ENCODE measurements at regions not wholly inside any gene's neighbourhood (a gene's known extent, or its start where the extent isn't known, plus 50 kb on each side); places are given as distances from the start of the nearest gene placed in this dataset.

DNA sequence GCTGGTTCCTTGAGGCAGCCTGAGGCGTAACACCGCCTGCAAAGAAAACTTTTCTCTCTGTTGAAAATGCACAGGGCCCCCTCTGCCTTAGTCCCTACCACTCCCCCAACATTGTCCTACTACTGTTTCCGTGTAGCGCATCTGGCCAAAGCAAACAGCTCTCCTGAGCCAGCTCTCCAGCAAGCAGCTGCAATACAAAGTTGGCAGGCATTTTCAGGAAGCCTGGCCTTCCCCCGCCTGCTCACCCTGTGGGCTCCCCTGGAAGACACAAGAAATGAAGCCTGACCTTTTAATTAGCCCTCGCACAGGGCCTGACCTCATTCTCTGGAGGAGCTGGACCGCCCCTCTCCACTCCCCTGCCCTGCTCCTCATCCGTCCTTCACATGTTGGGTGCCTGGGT, 66.7 kb downstream of the SOX9 start:
- Histone ChIP-seq H3K27me3 (no peaks in the 10 kb centered on the region), H3K36me3 (no peaks in the 10 kb centered on the region), H3K9me3 (no peaks in the 10 kb centered on the region), H3K4me3 (no peak overlapping the region), H3K4me1 (ENCODE audit: insufficient read depth) (no peaks in the 10 kb centered on the region), H3K27ac (no peak overlapping the region)
- TF ChIP-seq, protein P1, sequence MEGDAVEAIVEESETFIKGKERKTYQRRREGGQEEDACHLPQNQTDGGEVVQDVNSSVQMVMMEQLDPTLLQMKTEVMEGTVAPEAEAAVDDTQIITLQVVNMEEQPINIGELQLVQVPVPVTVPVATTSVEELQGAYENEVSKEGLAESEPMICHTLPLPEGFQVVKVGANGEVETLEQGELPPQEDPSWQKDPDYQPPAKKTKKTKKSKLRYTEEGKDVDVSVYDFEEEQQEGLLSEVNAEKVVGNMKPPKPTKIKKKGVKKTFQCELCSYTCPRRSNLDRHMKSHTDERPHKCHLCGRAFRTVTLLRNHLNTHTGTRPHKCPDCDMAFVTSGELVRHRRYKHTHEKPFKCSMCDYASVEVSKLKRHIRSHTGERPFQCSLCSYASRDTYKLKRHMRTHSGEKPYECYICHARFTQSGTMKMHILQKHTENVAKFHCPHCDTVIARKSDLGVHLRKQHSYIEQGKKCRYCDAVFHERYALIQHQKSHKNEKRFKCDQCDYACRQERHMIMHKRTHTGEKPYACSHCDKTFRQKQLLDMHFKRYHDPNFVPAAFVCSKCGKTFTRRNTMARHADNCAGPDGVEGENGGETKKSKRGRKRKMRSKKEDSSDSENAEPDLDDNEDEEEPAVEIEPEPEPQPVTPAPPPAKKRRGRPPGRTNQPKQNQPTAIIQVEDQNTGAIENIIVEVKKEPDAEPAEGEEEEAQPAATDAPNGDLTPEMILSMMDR (IDR thresholded peaks at IDR 0.05), result no peak
- no peak for TF ChIP-seq POLR2A (IDR thresholded peaks at IDR 0.05)
- no peak for TF ChIP-seq EP300 (IDR thresholded peaks at IDR 0.05)
- DNase-seq, result no peak
- WGBS, 3 donors, result 3 to 5% (median 4%) methylated on average over 8 of the region's 8 CpGs
- intact Hi-C loops (cut with DNase I), result no loop called here

DNA sequence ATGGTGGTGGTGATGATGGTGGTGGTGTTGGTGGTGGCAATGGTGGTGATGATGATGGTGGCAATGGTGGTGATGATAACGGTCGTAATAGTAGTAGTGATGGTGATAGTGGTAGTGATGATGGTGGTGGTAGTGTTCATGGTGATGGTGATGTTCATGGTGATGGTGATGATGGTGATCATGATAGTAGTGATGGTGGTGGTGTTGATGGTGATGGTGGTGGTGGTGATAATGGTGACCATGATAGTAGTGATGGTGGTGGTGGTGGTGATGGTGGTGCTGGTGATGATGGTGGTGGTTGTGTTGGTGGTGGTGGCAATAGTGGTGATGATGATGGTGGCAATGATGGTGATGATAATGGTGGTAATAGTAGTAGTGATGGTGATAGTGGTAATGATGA, 68.0 kb downstream of the SOX9 start:
- intact Hi-C loops (cut with DNase I), result no loop called here
- TF ChIP-seq EP300 (IDR thresholded peaks at IDR 0.05) (no peak), POLR2A (IDR thresholded peaks at IDR 0.05) (no peak)
- TF ChIP-seq, protein P1 (IDR thresholded peaks at IDR 0.05), result no peak
- Histone ChIP-seq H3K4me3 (no peak overlapping the region), H3K27me3 (no peaks in the 10 kb centered on the region), H3K9me3 (no peaks in the 10 kb centered on the region), H3K36me3 (no peaks in the 10 kb centered on the region), H3K4me1 (ENCODE audit: insufficient read depth) (no peaks in the 10 kb centered on the region), H3K27ac (no peak overlapping the region)
- 97 to 98% (median 98%) methylated on average over 2 of the region's 2 CpGs for WGBS, 3 donors
- DNase-seq, result no peak

DNA sequence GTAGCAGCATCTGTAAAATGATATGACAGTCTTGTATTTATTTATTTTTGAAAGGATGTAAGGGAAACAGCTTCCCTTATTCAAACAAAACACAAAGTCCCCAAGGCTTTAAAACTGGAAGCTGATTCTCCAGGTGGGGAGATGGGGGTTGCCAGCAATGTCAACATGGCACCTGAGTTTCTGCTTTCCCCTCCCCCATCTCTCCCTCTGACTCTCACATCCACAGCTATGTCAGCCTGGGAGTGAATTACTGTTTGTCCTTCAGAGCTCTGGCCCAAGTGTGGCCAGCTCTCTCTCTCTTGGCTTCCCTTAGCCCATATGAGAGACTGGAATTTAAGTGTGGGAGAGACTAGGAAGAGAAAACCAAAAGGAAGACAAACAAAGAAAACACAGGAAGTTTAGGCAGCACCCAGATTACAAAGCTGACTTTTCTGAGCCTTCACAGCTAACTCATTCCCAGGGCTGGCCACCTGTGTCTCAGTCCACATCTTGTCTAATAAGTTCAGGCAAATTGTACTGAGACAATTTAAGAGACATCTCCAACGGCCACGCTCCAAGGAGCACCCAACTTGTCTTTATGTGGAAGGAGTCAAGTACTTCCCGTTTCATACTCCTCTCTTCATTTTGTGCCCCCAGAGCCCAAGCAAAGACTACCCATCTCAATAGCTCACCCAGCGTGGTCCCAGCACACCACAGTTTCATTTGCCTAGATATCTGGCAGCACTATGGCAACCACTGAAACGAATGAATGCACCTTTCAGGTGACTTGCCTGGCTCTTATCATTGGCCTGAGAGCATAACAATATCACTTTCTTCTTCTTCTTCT, 69.2 kb downstream of the SOX9 start:
- Histone ChIP-seq H3K27me3 (no peaks in the 10 kb centered on the region), H3K4me1 (ENCODE audit: insufficient read depth) (no peaks in the 10 kb centered on the region), H3K4me3 (no peak overlapping the region), H3K27ac (no peak overlapping the region), H3K36me3 (no peaks in the 10 kb centered on the region), H3K9me3 (no peaks in the 10 kb centered on the region)
- TF ChIP-seq, protein P1 (IDR thresholded peaks at IDR 0.05), result no peak
- TF ChIP-seq EP300 (IDR thresholded peaks at IDR 0.05), result no peak
- TF ChIP-seq POLR2A (IDR thresholded peaks at IDR 0.05), result no peak
- intact Hi-C loops (cut with DNase I), result no loop called here
- no peak for DNase-seq
- WGBS, 3 donors, result 58 to 67% (median 65%) methylated on average over 5 of the region's 5 CpGs

DNA sequence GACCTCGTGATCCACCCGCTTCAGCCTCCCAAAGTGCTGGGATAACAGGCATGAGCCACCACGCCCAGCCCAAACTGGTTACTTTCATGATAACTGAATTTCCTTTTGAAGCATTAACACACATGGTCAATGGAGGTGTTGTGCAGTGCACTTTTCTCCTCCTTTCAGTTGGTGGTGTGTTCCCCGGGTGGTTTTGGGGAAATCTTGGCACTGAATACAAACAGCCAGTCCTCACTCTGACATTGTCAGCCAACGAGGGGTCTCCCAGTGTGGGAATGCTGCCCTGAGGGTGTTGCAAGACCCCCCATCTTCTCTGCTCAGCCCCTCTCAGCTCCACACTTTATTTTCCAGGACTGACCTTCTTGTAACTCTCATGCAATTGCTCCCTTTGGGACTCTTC, 70.5 kb downstream of the SOX9 start:
- TF ChIP-seq POLR2A (IDR thresholded peaks at IDR 0.05) (no peak), EP300 (IDR thresholded peaks at IDR 0.05) (no peak)
- TF ChIP-seq, protein P1 (IDR thresholded peaks at IDR 0.05), result no peak
- Histone ChIP-seq H3K27me3 (no peaks in the 10 kb centered on the region), H3K4me1 (ENCODE audit: insufficient read depth) (no peaks in the 10 kb centered on the region), H3K36me3 (no peaks in the 10 kb centered on the region), H3K9me3 (no peaks in the 10 kb centered on the region), H3K4me3 (no peak overlapping the region), H3K27ac (no peak overlapping the region)
- DNase-seq, result no peak
- intact Hi-C loops (cut with DNase I), result no loop called here
- 61 to 70% (median 64%) methylated on average over 5 of the region's 5 CpGs for WGBS, 3 donors

Data from ovary (tissue), 7 donors.